COLO829 (cell line): ENCODE measurements at regions not wholly inside any gene's neighbourhood (a gene's known extent, or its start where the extent isn't known, plus 50 kb on each side); places are given as distances from the start of the nearest gene placed in this dataset.
"Not testable (repeated sequence)": the region's sequence is repeated elsewhere in the genome, so short reads cannot be mapped to it uniquely, and the experiment has no call there.

ENCODE experiments used
- DNase-seq: peaks from one replicate; pipeline ENCODE4 v3.0.0; 2012; ENCODE audit warnings: low spot score

- no peak for DNase-seq
These were observed 182.7 kb upstream of the ACTBL2 start for GRCh38 chr5:57665146-57665936.

DNA sequence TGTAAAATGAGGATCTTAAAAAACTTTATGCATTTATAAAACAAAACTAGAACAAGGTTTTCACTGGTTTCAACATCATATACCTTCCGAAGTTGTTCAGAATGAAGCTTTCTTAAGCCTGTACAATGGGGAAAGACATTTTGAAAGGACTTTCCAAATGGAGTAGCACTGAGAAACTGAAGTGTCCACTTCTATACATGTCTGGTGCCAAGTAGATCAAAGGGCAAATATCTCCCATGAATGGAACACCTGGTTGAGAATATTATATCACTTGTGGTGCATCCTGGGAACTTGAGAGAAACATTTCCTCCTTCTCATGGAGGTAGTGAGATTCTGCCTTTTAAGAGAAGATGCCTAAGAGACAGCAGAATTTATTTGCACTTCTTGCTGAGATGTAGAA, 182.1 kb upstream of the ACTBL2 start:
- no peak for DNase-seq

- DNase-seq = no peak
These were observed 180.9 kb upstream of the ACTBL2 start for GRCh38 chr5:57663466-57663865.

DNA sequence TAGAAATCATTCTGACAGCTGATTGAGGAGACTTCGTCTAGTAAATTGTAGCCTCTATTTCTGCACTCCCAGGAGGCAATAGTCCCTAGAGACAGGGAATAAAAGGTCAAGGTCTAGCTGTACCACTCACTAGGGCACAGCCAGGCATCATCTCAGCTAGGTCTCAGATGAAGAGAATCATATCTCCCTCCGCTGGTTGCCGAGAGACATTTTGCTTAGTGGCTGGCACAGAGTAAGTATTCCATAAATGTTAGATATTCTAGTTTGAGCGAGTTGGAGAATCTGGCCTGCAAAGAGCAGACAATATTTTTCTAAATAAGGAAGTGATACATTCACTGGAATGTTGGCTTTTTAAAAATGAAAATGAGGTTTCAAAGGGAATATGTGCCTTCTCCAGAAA, 180.4 kb upstream of the ACTBL2 start:
- DNase-seq = no peak

DNA sequence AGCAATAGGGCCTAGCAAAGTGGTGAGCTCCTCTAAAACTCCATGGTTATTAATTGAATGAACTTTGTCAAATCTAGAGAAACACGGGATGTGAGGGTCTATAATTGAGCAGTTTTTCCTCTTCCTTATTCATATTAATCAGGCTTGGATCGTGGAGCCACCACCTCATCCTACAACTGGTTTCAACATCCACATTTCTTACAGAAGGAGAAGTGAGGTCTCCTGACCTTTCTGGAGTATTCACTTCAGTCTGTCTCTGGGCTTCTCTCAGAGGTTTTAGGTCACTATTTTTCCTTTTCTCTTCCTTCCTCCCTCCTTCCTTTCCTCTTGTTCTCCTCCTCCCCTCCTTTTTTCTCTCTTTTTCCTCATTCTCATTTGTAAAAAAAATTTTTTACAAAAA, 177.3 kb upstream of the ACTBL2 start:
- DNase-seq = no peak

DNA sequence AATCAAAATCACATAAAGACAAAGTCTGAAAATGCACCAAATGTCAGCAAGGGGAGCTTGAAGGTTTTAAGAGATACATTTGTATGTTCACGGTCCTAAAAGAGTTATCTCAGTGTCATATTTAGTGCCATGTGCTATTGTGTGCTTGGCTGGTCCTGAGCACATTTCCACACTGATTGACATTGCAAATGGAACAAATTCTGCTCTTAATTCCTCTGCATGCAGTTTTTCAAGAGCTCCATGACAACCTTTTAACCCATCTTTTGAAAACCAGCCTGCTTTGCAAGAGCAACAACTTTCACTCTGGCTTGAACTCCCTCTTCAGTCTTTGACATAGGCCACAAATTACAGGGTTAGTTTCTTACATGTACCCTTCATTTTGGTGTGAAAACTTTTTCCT, 175.4 kb upstream of the ACTBL2 start:
- DNase-seq = no peak

DNA sequence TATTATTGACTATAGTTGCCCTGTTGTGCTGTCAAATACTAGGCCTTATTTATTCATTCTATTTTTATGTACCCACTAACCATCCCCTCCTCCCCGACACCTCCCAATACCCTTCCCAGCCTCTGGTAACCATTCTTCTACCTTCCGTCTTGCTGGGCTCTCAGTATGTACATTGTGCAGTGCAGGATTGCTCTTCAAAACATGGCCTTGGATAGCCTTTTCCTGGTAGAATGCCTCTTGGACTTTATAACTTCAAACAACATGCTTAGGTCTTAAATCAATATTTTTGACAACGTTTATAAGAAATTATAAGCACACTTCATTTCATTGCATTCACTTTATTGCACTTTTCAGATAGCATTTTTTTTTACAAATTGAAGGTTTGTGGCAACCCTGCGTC, 172.6 kb upstream of the ACTBL2 start:
- no peak for DNase-seq

DNA sequence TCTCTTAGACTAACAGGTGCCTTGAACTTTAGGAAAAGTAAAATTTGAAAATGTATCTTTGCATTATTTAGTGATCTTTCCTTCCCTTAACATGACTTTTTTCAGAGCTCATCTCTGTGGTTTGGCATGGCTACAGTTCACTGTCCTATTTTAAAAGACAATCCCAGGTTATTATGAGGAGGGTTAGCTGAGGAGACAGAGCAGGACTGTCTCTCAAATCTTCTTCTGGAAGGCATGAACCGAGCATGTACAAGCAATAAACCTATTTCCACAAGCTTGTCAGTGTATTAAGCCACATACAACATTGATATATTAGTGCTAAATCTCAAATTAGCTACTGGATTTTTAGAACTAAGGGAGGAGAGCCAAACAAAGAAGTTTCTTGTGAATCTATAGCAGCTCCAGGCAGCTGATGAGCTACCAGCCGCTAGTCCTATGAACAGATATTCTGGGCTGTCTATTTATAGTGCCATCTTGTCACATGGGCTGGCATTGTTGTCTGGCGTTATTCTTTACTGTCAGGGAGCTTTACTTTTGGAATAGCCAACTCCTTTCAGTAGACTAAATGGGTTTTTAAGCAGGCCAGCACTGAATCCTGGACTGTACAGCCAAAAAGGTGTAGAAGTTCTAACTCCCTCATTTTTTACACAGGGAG, 171.2 kb upstream of the ACTBL2 start:
- DNase-seq = peak; percentile 24

GRCh38 chr5:57651127-57651526, 168.5 kb upstream of the ACTBL2 start:
- no peak for DNase-seq

- peak; percentile 10 for DNase-seq
These were observed 167.9 kb upstream of the ACTBL2 start for GRCh38 chr5:57650360-57651069.

DNA sequence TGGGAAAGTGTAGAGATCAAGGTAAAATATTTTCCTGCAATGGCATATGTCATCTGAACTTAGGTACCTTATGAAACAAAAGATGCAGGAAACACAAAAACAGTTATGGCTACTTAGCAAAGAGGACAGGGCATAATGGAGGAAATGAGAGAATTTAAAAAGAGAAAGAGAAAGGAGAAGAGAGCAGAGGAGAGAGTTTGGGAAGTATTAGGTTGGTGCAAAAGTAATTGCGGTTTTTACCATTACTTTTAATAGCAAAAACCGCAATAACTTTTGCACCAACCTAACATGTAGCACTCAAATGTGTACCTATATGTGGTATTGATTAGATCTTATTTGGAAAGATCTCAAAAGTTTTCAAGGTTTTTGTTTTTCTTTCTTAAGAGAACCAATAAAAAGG, 160.1 kb upstream of the ACTBL2 start:
- DNase-seq = no peak

- DNase-seq = no peak
These were observed 159.5 kb upstream of the ACTBL2 start for GRCh38 chr5:57642066-57642465.

DNA sequence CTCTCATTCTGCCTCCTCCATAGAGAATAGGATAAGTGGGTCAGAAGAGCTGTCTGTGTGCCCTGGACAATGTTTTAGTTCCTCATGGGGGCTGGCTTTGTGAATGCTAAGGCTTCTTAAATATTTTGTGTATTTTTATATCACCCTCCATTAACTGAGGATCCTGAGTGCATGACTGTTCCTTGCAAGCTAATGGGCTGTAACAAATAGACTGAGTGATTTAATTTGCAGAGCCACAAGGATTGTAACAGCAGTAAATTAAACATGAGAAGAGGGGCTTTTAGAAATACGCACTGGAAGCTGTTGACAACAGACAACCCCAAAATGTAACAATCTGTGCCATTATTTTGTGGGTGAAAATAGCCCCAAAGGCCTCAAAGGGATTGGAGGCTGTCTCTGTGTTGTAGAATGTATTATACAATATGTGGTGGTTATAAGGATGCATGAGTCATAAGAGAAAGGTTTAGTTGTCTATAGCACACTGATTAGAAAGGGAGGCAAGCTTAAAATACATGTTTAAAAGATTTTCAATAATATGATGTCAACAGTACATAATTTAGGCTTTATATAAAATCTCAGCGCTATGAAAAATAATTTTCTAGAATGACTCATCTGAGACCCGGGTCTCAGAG, 152.7 kb upstream of the ACTBL2 start:
- no peak for DNase-seq

DNA sequence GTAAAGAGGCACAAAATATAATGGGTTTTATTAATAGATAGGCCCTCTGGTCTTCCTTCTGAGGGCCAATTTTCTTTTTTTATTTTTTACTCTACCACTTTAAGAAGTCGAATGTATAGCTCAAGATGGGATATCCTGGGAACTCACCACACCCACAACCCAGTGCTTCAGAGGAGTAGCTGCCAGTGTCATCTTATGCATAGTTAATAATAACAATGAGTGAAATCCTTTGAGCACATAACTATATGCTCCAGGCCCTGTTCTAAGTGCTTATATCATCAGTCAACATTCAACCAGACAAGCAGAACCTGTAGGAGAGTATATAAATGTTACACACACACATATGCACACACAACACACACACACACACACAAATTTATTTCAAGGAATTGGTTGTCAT, 150.3 kb upstream of the ACTBL2 start:
- no peak for DNase-seq

- DNase-seq = not testable (repeated sequence)
These were observed 148.5 kb upstream of the ACTBL2 start for GRCh38 chr5:57631139-57631538.

GRCh38 chr5:57627661-57628060, 145.1 kb upstream of the ACTBL2 start:
- DNase-seq = no peak

DNA sequence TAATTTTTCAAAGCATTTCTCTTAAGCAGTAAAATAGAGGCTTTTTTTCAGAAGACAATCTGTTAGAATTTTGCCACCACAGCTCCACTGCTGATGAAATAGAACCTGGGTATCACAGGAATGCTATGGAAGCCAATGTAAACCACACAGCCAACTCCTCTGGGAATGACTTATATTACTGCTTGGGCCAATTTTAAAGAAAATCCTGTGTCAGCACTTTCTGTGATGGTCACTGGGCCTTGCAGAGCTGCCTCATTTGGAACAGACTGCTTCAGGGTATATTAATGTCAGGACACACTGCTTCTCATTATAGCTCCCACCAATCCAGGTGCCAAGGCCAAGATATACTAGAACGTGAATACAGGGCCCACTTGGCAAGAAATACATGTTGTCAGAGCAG, 144.1 kb upstream of the ACTBL2 start:
- no peak for DNase-seq

DNA sequence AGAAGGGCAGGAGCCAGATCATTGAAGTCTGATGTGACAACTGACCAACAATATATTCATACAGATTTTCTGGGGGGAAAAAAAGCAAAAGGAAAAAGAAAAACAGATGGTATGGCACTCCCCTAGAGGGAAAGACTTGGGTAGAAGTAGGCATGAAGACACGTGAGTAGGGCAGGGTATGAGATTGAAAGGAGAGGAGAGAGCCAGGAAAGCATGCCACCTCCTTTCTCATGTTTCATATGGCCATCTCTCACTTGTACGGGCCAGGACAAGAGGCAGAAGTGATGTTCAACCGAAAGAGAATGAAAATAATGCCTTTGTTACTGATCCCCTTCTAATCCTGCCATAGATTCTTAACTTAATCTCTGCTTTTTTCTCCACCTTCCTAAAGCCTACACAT, 139.0 kb upstream of the ACTBL2 start:
- DNase-seq = no peak

- no peak for DNase-seq
These were observed 136.3 kb upstream of the ACTBL2 start for GRCh38 chr5:57618767-57619381.

DNA sequence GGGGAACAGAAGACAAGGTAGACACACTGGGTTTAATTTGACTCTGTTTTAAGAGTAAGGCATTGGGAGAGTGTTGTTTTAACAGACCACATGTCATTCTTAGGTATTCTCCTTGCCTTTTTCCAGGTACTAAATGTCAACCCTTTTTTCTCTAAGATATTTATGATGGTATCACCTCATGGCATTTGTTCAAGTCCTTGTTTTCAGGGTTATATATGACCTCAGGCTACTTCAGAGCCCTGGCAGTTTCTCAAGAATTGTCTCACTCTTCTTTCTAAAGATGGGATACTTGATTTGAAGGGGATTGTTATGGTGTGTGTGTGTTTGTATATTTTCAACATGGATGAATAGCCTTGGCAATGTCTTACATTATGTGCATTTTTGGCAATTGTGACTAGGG, 131.1 kb upstream of the ACTBL2 start:
- no peak for DNase-seq

DNA sequence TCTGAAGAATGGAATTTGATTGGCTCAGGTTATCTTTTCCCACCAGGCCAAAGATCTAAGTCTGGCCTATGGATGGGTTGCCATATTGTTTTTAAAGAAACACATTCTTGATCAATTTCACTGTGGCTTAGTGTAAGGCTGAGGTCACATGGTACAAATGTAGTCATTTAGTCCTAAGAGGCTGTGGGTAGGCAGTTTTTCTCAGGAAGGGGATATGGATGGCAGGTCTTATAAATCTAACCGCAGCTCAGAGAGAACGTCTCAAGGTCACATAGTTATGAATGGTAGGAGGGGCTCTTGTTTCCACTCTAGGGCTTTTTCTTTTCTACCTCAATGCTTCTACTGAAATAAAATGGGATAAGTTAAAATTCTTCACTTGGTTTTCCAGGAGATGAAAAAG, 128.6 kb upstream of the ACTBL2 start:
- no peak for DNase-seq

- DNase-seq = no peak
These were observed 125.9 kb upstream of the ACTBL2 start for GRCh38 chr5:57608542-57608941.
